Gastrocnemius medialis (tissue), 4 donors: ENCODE measurements at regions not wholly inside any gene's neighbourhood (a gene's known extent, or its start where the extent isn't known, plus 50 kb on each side); places are given as distances from the start of the nearest gene placed in this dataset.

ENCODE experiments used
- ATAC-seq, 2 donors: fragments of 150-250 bp; one replicate each; pipeline ENCODE4 v1.9.1; 2016
- DNase-seq, 2 donors: peaks; one replicate each; pipeline ENCODE4 v3.0.0-alpha.2; 2019
- H3K27ac ChIP-seq, 4 donors: fragments of 200-600 bp; sonication (generic); 1 replicate in 1 of 4; 2 replicates in 3 of 4; pipeline ENCODE4 v1.5.1; 2016 to 2018; ENCODE audit warnings: mild to moderate bottlenecking in 2 of 4, moderate library complexity in 1 of 4
- H3K27me3 ChIP-seq, 3 donors: fragments of 200-600 bp; sonication (generic) in 2 of 3; 1 replicate in 1 of 3; 2 replicates in 2 of 3; pipeline versions ENCODE4 v1.5.1 to v1.6.0; 2016 to 2019; ENCODE audit warnings: mild to moderate bottlenecking in 1 of 3, moderate library complexity in 1 of 3
- H3K36me3 ChIP-seq, 2 donors: fragments of 200-600 bp; sonication (generic) in 1 of 2; one replicate each; pipeline ENCODE4 v1.5.1; 2017 to 2018
- H3K4me1 ChIP-seq, 2 donors: fragments of 200-600 bp; sonication (generic) in 1 of 2; one replicate each; pipeline ENCODE4 v1.5.1; 2016 to 2017; ENCODE audit warnings: mild to moderate bottlenecking in 2 of 2
- H3K4me3 ChIP-seq, 4 donors: fragments of 200-600 bp; sonication (generic) in 3 of 4; 1 replicate in 1 of 4; 2 replicates in 3 of 4; pipeline ENCODE4 v1.5.1; 2016 to 2019; ENCODE audit warnings: mild to moderate bottlenecking in 2 of 4
- H3K9me3 ChIP-seq, 3 donors: fragments of 200-600 bp; sonication (generic) in 2 of 3; 1 replicate in 1 of 3; 2 replicates in 2 of 3; pipeline ENCODE4 v1.5.1; 2016 to 2019
- POLR2A ChIP-seq, 2 donors: fragments of 450-650 bp; IDR thresholded peaks; one replicate each; pipeline ENCODE4 v1.6.1; 2017; ENCODE audit warnings: antibody characterized with exemption in 2 of 2, mild to moderate bottlenecking in 2 of 2, moderate library complexity in 2 of 2
- in situ Hi-C, 4 donors: fragments of 200-750 bp; cut with MboI; loops; one replicate each; pipeline versions ENCODE4 v1.15.0 to v1.8.0; 2017; ENCODE audit warnings: low sequenced_read_pairs in 4 of 4
- intact Hi-C: fragments of 100-400 bp; cut with DNase I; formaldehyde crosslinking; loops from one replicate; pipeline ENCODE4 v1.15.1; 2023; ENCODE audit warnings: low total_unique reads
- TF ChIP-seq, protein P1 (sequence below), 5 experiments: fragments of 450-650 bp in 3 of 5; fragments of 200-600 bp in 2 of 5; sonication (generic) in 2 of 5; IDR thresholded peaks in 4 of 5; conservative IDR thresholded peaks in 1 of 5; 1 replicate in 4 of 5; 2 replicates in 1 of 5; pipeline ENCODE4 v1.5.1; 2016 to 2019; ENCODE audit warnings: antibody characterized with exemption in 5 of 5, mild to moderate bottlenecking in 3 of 5, moderate library complexity in 3 of 5

DNA sequence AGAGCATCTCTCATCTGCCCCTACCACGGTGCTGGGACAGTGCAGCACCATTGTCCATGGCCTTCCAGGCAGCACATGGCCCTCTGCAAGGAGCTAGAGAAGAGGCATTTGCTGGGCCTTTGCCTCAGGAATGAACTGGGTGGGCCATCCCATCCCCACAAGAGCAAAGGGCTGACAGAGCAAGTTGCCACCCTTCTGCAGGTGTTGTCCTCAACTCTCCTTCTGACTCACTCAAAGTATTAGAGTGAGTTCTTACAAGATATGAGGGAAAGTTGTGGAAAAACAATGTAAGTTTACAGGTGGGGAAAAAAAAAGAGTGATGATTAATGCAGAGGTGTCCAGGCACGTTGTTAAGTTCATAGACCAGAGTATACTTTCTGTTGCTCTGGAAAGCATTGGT lies 261.2 kb downstream of the SKIDA1 start:
- intact Hi-C loops, result no loop called here
- no peaks in the 10 kb centered on the region for H3K36me3 ChIP-seq
- no peaks in the 10 kb centered on the region for H3K4me1 ChIP-seq
- TF ChIP-seq, protein P1, sequence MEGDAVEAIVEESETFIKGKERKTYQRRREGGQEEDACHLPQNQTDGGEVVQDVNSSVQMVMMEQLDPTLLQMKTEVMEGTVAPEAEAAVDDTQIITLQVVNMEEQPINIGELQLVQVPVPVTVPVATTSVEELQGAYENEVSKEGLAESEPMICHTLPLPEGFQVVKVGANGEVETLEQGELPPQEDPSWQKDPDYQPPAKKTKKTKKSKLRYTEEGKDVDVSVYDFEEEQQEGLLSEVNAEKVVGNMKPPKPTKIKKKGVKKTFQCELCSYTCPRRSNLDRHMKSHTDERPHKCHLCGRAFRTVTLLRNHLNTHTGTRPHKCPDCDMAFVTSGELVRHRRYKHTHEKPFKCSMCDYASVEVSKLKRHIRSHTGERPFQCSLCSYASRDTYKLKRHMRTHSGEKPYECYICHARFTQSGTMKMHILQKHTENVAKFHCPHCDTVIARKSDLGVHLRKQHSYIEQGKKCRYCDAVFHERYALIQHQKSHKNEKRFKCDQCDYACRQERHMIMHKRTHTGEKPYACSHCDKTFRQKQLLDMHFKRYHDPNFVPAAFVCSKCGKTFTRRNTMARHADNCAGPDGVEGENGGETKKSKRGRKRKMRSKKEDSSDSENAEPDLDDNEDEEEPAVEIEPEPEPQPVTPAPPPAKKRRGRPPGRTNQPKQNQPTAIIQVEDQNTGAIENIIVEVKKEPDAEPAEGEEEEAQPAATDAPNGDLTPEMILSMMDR (IDR thresholded peaks at IDR 0.05 in 4 of 5, conservative IDR thresholded peaks at IDR 0.05 in 1 of 5), result no peak
- TF ChIP-seq POLR2A (IDR thresholded peaks at IDR 0.05), result no peak
- H3K27ac ChIP-seq, result no peak overlapping the region
- DNase-seq (no peak), ATAC-seq (no peak)
- H3K4me3 ChIP-seq, result no peak overlapping the region
- no peaks in the 10 kb centered on the region for H3K9me3 ChIP-seq
- in situ Hi-C loops, result loop anchor here in 1 of 4 donors (25.0 kb wide), 1 partner anchor 402 kb away; no protein-coding TSS in a partner anchor
- no peaks in the 10 kb centered on the region for H3K27me3 ChIP-seq

DNA sequence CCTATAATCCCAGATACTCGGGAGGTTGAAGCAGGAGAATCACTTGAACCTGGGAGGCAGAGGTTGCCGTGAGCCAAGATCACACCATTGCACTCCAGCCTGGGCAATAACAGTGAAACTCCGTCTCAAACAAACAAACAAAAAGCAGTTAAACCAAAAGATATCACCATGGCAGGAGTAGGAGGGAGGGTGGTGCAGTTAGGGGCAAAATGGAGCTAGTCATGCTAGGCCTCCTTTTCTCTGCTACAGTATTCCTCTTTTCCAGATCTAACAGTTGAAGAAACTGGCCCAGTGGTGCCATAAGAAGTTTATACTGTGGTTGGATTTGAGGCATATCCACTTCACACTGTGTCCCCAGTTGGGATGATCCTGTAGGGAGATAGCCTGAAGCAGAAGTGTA lies 261.6 kb downstream of the SKIDA1 start:
- ATAC-seq, result no peak

DNA sequence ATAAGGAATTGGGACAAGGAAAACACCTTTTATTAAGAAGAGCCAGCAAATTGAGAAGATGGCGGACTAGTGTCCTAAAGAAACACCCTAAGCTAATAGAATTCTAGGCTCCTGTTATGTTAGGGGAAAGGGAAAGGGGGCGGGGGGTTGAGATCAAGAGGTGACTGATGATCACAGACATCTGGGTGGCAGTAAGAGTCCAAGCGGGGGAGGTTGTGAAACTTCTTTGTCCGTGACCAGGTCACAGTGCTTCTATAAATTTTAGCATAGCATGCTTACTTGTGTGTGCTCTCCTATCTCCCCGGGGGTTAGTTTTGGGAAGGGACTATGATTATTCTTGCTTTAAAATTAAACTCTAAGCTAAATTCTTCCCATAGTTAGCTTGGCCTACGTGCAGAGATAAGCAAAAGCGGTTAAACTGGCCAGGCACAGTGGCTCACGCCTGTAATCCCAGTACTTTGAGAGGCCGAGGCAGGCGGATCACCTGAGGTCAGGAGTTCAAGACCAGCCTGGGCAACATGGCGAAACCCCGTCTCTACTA lies 262.1 kb downstream of the SKIDA1 start:
- no peak overlapping the region for H3K27ac ChIP-seq
- H3K27me3 ChIP-seq, result no peaks in the 10 kb centered on the region
- ATAC-seq (no peak), DNase-seq (no peak)
- H3K4me1 ChIP-seq, result no peaks in the 10 kb centered on the region
- no peaks in the 10 kb centered on the region for H3K36me3 ChIP-seq
- no peak overlapping the region for H3K4me3 ChIP-seq
- H3K9me3 ChIP-seq, result no peaks in the 10 kb centered on the region
- intact Hi-C loops, result no loop called here
- in situ Hi-C loops, result loop anchor here in 1 of 4 donors (25.0 kb wide), 1 partner anchor 401 kb away; no protein-coding TSS in a partner anchor
- TF ChIP-seq, protein P1 (IDR thresholded peaks at IDR 0.05 in 4 of 5, conservative IDR thresholded peaks at IDR 0.05 in 1 of 5), result no peak
- no peak for TF ChIP-seq POLR2A (IDR thresholded peaks at IDR 0.05)

More for the DNA sequence above, 261.6 kb downstream of the SKIDA1 start:
- H3K4me1 ChIP-seq, result no peaks in the 10 kb centered on the region
- intact Hi-C loops, result no loop called here
- no peak overlapping the region for H3K27ac ChIP-seq
- no peaks in the 10 kb centered on the region for H3K36me3 ChIP-seq
- H3K27me3 ChIP-seq, result no peaks in the 10 kb centered on the region
- H3K4me3 ChIP-seq, result no peak overlapping the region
- in situ Hi-C loops, result loop anchor here in 1 of 4 donors (25.0 kb wide), 1 partner anchor 402 kb away; no protein-coding TSS in a partner anchor
- H3K9me3 ChIP-seq, result no peaks in the 10 kb centered on the region
- DNase-seq, result no peak
- TF ChIP-seq POLR2A (IDR thresholded peaks at IDR 0.05), result no peak
- TF ChIP-seq, protein P1 (IDR thresholded peaks at IDR 0.05 in 4 of 5, conservative IDR thresholded peaks at IDR 0.05 in 1 of 5), result no peak

DNA sequence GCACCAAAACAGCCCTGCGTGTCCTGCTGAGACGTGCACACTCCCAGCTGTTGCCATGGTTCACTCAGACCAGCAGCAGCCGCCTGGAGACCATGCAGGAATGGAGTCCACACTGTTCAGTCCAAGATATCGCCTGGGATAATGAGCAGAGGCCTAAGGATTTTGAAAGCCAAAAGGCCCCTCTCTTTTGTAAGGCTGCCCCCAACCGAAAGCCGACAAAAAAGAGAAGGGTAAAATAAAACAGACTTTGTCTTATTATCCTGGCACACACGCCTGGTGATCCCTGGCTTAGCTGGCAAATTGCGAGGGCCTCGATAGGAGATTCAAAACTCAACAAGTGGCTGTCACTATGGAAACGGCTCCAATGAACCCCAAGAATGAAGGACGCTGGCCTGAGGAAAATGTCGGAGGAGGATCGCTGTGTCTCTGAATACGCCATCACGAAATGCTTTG lies 263.6 kb downstream of the SKIDA1 start:
- ATAC-seq, result no peak
- no peaks in the 10 kb centered on the region for H3K36me3 ChIP-seq
- intact Hi-C loops, result no loop called here
- no peak overlapping the region for H3K4me3 ChIP-seq
- no peaks in the 10 kb centered on the region for H3K4me1 ChIP-seq
- H3K27me3 ChIP-seq, result no peaks in the 10 kb centered on the region
- in situ Hi-C loops, result loop anchor here in 1 of 4 donors (25.0 kb wide), 1 partner anchor 400 kb away; no protein-coding TSS in a partner anchor
- H3K9me3 ChIP-seq, result no peaks in the 10 kb centered on the region
- TF ChIP-seq POLR2A (IDR thresholded peaks at IDR 0.05), result no peak
- TF ChIP-seq, protein P1 (IDR thresholded peaks at IDR 0.05 in 4 of 5, conservative IDR thresholded peaks at IDR 0.05 in 1 of 5), result no peak
- H3K27ac ChIP-seq, result no peak overlapping the region
- DNase-seq, result no peak
